22Rv1 (cell line): ENCODE measurements at regions not wholly inside any gene's neighbourhood (a gene's known extent, or its start where the extent isn't known, plus 50 kb on each side); places are given as distances from the start of the nearest gene placed in this dataset.

Source experiments
- H3K27ac ChIP-seq: fragments of 450-650 bp; 2 replicates; pipeline ENCODE4 v1.5.1; 2017
- CTCF ChIP-seq: fragments of 450-650 bp; IDR thresholded peaks from 2 replicates; pipeline ENCODE4 v1.5.1; 2017; ENCODE audit warnings: mild to moderate bottlenecking
- ZFX ChIP-seq: fragments of 450-650 bp; IDR thresholded peaks from 2 replicates; pipeline ENCODE4 v1.6.1; 2017; ENCODE audit warnings: antibody characterized with exemption, borderline replicate concordance

DNA sequence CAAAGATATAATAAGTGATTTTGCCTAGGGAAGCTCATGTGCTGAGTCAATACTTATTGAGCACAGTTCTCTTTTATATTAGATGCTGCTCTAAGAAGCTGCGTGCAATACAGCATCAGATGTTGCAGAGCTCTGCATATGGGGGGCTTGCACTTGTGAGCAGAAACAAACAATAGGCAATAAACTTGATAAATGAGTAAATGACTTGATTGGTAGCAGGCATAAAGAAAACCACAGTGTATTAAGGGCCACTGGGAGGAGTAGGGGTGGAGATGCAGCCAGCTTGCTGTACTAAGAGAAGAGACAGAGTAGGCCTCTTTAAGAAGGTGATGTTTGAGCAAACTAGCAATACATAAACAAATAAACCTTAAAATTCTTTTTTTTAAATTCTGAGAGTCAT, 598.5 kb upstream of the ADAMTS5 start:
- no peak overlapping the region for H3K27ac ChIP-seq
- TF ChIP-seq CTCF, result no peak

DNA sequence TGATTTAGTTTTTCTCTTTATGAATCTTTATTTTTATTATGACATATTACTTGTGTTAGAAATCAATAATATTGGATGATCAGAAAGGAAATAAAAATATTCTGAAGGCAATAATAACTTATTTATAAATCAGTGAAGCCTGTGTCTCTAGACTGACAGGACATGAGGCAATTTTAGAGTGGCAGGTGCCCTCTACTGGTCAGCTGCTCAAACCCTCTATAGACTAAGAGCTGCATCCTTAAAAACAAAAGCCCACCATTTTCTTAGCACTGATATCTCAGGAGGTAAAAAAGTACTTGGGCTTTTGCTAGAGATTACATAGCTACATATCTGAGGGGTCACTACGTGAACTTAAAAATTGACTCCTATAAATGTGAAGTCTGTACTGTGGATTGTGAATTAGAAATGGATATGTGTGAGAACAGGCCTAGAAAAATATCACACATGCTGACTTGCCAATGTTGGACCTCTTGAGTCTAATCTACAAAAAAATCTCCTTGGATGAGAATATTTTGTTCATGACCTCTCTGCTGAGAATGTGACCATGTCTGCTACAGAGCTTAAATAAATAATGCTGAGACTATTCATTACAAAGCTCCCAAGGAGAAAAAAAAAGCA, 597.9 kb upstream of the ADAMTS5 start:
- H3K27ac ChIP-seq, result no peak overlapping the region
- no peak for TF ChIP-seq ZFX
- TF ChIP-seq CTCF, result peak; percentile 92

- H3K27ac ChIP-seq, result no peak overlapping the region
- TF ChIP-seq ZFX, result no peak
- TF ChIP-seq CTCF, result no peak
These were observed 595.4 kb upstream of the ADAMTS5 start for GRCh38 chr21:27562303-27562702.

DNA sequence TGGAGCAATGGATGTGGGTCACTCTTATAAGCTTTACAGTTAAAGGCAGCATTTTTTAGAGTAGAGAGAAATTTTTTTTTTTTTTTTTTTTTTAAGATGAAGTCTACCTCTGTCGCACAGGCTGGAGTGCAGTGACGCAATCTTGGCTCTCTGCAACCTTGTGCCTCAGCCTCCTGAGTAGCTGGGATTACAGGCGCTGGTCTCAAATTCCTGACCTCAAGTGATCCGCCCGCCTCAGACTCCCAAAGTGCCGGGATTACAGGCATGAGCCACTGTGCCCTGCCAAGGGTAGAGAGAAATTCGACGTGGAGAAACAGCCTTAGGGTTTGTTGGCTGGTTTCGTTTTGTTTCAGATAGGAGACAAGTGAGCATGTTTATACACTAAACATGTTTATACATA, 594.2 kb upstream of the ADAMTS5 start:
- TF ChIP-seq CTCF (no peak), ZFX (no peak)

DNA sequence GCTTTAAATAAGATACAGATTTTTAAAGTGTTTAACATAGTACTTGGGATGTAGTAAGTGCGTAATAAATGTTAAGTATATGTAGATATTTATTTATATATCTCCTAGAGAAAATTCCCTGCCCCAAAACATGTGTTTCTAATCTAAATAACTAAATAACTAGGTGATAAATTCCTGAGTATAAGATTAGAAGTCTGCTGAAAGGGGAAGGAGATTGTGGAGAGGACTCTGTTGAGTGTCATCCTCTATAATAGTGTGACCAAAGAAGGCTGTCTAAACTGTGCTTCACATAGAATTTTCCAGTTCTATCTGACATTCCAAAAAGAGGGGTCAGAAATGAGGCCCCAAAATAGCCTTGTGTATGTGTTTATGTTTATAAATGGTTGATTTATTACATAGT, 590.5 kb upstream of the ADAMTS5 start:
- no peak for TF ChIP-seq CTCF
- no peak for TF ChIP-seq ZFX
- no peak overlapping the region for H3K27ac ChIP-seq

More for the DNA sequence above, 594.2 kb upstream of the ADAMTS5 start:
- no peak overlapping the region for H3K27ac ChIP-seq

DNA sequence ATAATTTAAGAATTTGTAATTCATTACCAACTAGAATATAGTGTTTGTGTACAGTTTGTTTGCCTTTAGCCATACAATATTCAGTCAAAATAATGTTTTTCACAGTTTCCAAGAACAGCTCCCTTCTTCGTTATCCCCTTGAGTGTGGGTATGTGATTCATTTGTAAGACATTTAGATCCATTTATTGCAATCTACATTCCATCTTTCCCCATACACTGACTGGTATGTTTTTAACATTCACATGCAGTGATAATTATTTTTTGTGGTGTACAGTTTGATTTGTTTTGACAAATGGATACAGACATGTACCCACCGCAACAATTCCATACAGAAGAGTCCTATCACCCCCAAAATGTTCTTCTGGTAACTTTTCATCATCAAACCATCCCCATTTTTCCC, 589.1 kb upstream of the ADAMTS5 start:
- no peak overlapping the region for H3K27ac ChIP-seq
- TF ChIP-seq CTCF (no peak), ZFX (no peak)

GRCh38 chr21:27550287-27550686, 583.4 kb upstream of the ADAMTS5 start:
- peak overlapping the region; percentile 19 for H3K27ac ChIP-seq

More at GRCh38 chr21:27550287-27550686, 583.4 kb upstream of the ADAMTS5 start:
- TF ChIP-seq CTCF (no peak), ZFX (no peak)
